Endothelial cell of umbilical vein (primary cell): ENCODE measurements at regions not wholly inside any gene's neighbourhood (a gene's known extent, or its start where the extent isn't known, plus 50 kb on each side); places are given as distances from the start of the nearest gene placed in this dataset.

Experiments
- BruUV-seq: library from RNA; stranded (reverse); fragments of 400-500 nt; replicated peaks from 2 replicates; lab custom pipeline; 2021; lab: Mats Ljungman, UMichigan
- CTCF ChIA-PET: fragments of 300-600, 350-600 bp; sonication (Branson Sonifier 250); formaldehyde crosslinking; loops from one replicate; lab custom pipeline; 2021; ENCODE audit warnings: antibody characterized with exemption, inconsistent platforms; lab: Charles Lee
- POLR2A ChIA-PET: fragments of 300-600, 350-600 bp; sonication (Branson Sonifier 250); formaldehyde crosslinking; loops from one replicate; lab custom pipeline; 2021; ENCODE audit warnings: antibody characterized with exemption, inconsistent platforms; lab: Charles Lee
- DNase-seq: peaks from one replicate; pipeline ENCODE4 v3.0.0-alpha.2; 2011; ENCODE audit warnings: low read depth, low spot score
- FAIRE-seq: peaks from 2 replicates; lab custom pipeline; 2011; peaks lifted over from hg19 to GRCh38; lab: Jason Lieb, UNC
- H2AFZ ChIP-seq: 2 replicates; pipeline ENCODE4 v1.6.0; 2012; ENCODE audit warnings: low read depth, low read length, control low read depth, inconsistent platforms
- H3K27ac ChIP-seq: 2 replicates; pipeline ENCODE4 v1.5.1; 2011; ENCODE audit warnings: low read depth, mild to moderate bottlenecking, control low read depth, low read length, moderate library complexity; ENCODE audit not compliant: insufficient read depth
- H3K27me3 ChIP-seq, 2 experiments: 2 replicates each; pipeline versions ENCODE4 v1.6.0 to v1.6.1; 2011; ENCODE audit warnings: low read length in 2 of 2, mixed read lengths in 1 of 2; ENCODE audit not compliant: control insufficient read depth in 2 of 2, insufficient read depth in 2 of 2
- H3K36me3 ChIP-seq, 2 experiments: 2 replicates in 1 of 2; 3 replicates in 1 of 2; pipeline ENCODE4 v1.5.1; 2011; ENCODE audit warnings: low read length in 2 of 2, mild to moderate bottlenecking in 1 of 2, moderate library complexity in 1 of 2; ENCODE audit not compliant: control insufficient read depth in 2 of 2, insufficient read depth in 2 of 2; ENCODE audit errors: extremely low read depth in 1 of 2
- H3K4me1 ChIP-seq: 3 replicates; pipeline ENCODE4 v1.5.1; 2011; ENCODE audit warnings: mild to moderate bottlenecking, low read length; ENCODE audit not compliant: control insufficient read depth, insufficient read depth; ENCODE audit errors: extremely low read depth
- H3K4me2 ChIP-seq: 2 replicates; pipeline ENCODE4 v1.6.1; 2011; ENCODE audit warnings: low read length, control low read depth, mixed read lengths; ENCODE audit not compliant: insufficient read depth
- H3K4me3 ChIP-seq, 3 experiments: fragments of 200-600 bp in 1 of 3; sonication (generic), shearing (Covaris generic) in 1 of 3; replicated peaks in 1 of 3; 2 replicates each; pipeline ENCODE4 v1.5.1; 2011 to 2016; ENCODE audit warnings: control low read depth in 3 of 3, low read length in 3 of 3, mild to moderate bottlenecking in 2 of 3, inconsistent platforms in 1 of 3, low read depth in 1 of 3, moderate library complexity in 1 of 3; ENCODE audit not compliant: insufficient read depth in 1 of 3
- H3K79me2 ChIP-seq: 2 replicates; pipeline ENCODE4 v1.6.0; 2012; ENCODE audit warnings: low read length, inconsistent platforms; ENCODE audit not compliant: control insufficient read depth, insufficient read depth
- H3K9ac ChIP-seq: replicated peaks from 2 replicates; pipeline ENCODE3; 2011; ENCODE audit warnings: low read length, control low read depth; ENCODE audit not compliant: insufficient read depth; ENCODE audit errors: extremely low read depth
- H3K9me1 ChIP-seq: replicated peaks from 3 replicates; pipeline ENCODE4 v1.6.0; 2011; ENCODE audit warnings: mild to moderate bottlenecking, low read length; ENCODE audit not compliant: control insufficient read depth, insufficient read depth; ENCODE audit errors: extremely low read depth
- H3K9me3 ChIP-seq: replicated peaks from 2 replicates; pipeline ENCODE4 v1.5.1; 2012; ENCODE audit warnings: low read length, inconsistent platforms; ENCODE audit not compliant: control insufficient read depth, insufficient read depth
- H4K20me1 ChIP-seq: replicated peaks from 2 replicates; pipeline ENCODE3; 2011; ENCODE audit warnings: mild to moderate bottlenecking, low read length; ENCODE audit not compliant: control insufficient read depth, insufficient read depth; ENCODE audit errors: extremely low read depth
- CTCF ChIP-seq, 2 donors: IDR thresholded peaks; 1 replicate in 1 of 2; 2 replicates in 1 of 2; pipeline ENCODE4 v1.5.1; 2011; ENCODE audit warnings: low read length in 2 of 2, mild to moderate bottlenecking in 2 of 2, moderate library complexity in 2 of 2, control low read depth in 1 of 2, inconsistent platforms in 1 of 2, low read depth in 1 of 2; ENCODE audit not compliant: insufficient read depth in 1 of 2; ENCODE audit errors: extremely low read depth in 1 of 2
- EZH2 ChIP-seq: IDR thresholded peaks from 2 replicates; pipeline ENCODE4 v1.6.1; 2012; ENCODE audit warnings: borderline replicate concordance, low read depth, mild to moderate bottlenecking, moderate library complexity, low read length, inconsistent platforms; ENCODE audit not compliant: severe bottlenecking
- FOS ChIP-seq: IDR thresholded peaks from 2 replicates; pipeline ENCODE4 v1.6.1; 2011; ENCODE audit warnings: mild to moderate bottlenecking, low read length, moderate library complexity, borderline replicate concordance; ENCODE audit not compliant: insufficient read depth
- GATA2 ChIP-seq: IDR thresholded peaks from 2 replicates; pipeline ENCODE4 v1.7.0; 2011; ENCODE audit warnings: low read depth, mild to moderate bottlenecking, moderate library complexity, mixed read lengths, low read length; ENCODE audit not compliant: insufficient read length, insufficient read depth
- JUN ChIP-seq: IDR thresholded peaks from 2 replicates; pipeline ENCODE4 v1.6.1; 2011; ENCODE audit warnings: borderline replicate concordance, low read depth; ENCODE audit not compliant: insufficient read length, insufficient read depth
- MAX ChIP-seq: IDR thresholded peaks from 2 replicates; pipeline ENCODE4 v1.6.1; 2011; ENCODE audit not compliant: insufficient read depth, insufficient read length
- MYC ChIP-seq: IDR thresholded peaks from one replicate; pipeline ENCODE4 v1.6.1; 2011; ENCODE audit warnings: mild to moderate bottlenecking, low read depth, low read length
- POLR2A ChIP-seq: IDR thresholded peaks from 2 replicates; pipeline ENCODE4 v1.6.1; 2012; ENCODE audit warnings: low read depth, mild to moderate bottlenecking, control low read depth, low read length
- POLR2AphosphoS5 ChIP-seq: IDR thresholded peaks from 2 replicates; pipeline ENCODE4 v1.6.1; 2012; ENCODE audit warnings: low read depth, mild to moderate bottlenecking, control low read depth, low read length, moderate library complexity; ENCODE audit not compliant: insufficient read depth
- dilution Hi-C: fragments of 300-500 bp; cut with MboI; formaldehyde crosslinking; loops from one replicate; pipeline ENCODE4 v1.15.0; 2019; ENCODE audit warnings: low sequenced_read_pairs; ENCODE audit not compliant: extremely low pct_ligation_motif_present
- intact Hi-C: fragments of 100-400 bp; cut with micrococcal nuclease; formaldehyde crosslinking; loops from one replicate; pipeline ENCODE4 v1.10.0; 2022

GRCh38 chr12:84643993-84644392 lies 268.6 kb downstream of the SLC6A15 start:
- DNase-seq (no peak), FAIRE-seq (no peak)
- Histone ChIP-seq H3K9ac (no peak overlapping the region), H4K20me1 (no peaks in the 10 kb centered on the region), H3K4me2 (no peak overlapping the region), H3K27me3 (no peaks in the 10 kb centered on the region), H3K4me3 (no peak overlapping the region), H3K36me3 (no peaks in the 10 kb centered on the region), H3K4me1 (no peaks in the 10 kb centered on the region), H3K9me3 (no peaks in the 10 kb centered on the region), H3K79me2 (no peaks in the 10 kb centered on the region), H2AFZ (no peak overlapping the region), H3K27ac (no peak overlapping the region), H3K9me1 (no peaks in the 10 kb centered on the region)
- intact Hi-C loops, result no loop called here
- dilution Hi-C loops, result no loop called here
- ChIA-PET POLR2A (no interaction called here), CTCF (interaction anchor here (0.9 kb wide), 1 partner anchor 12 kb away, joined by 3 read pairs; no protein-coding TSS in a partner anchor)
- TF ChIP-seq MAX (no peak), CTCF (IDR thresholded peaks at IDR 0.05; ENCODE audit: extremely low read depth in 1 of 2, insufficient read depth in 1 of 2, low read depth in 1 of 2, low read length in 2 of 2) (no peak), POLR2AphosphoS5 (no peak), EZH2 (no peak), JUN (no peak), MYC (no peak), FOS (no peak), GATA2 (no peak), POLR2A (no peak)
- BruUV-seq, result no TSS peak
